Ishikawa (cell line): ENCODE measurements at regions not wholly inside any gene's neighbourhood (a gene's known extent, or its start where the extent isn't known, plus 50 kb on each side); places are given as distances from the start of the nearest gene placed in this dataset.

Experiments
- EP300 ChIP-seq: IDR thresholded peaks from 2 replicates; pipeline ENCODE4 v1.6.1; 2012; ENCODE audit warnings: borderline replicate concordance
- RAD21 ChIP-seq: IDR thresholded peaks from 2 replicates; pipeline ENCODE4 v1.6.1; 2012; ENCODE audit warnings: low read depth
- TAF1 ChIP-seq: IDR thresholded peaks from 2 replicates; pipeline ENCODE4 v1.6.1; 2012; ENCODE audit warnings: low read depth, mild to moderate bottlenecking
- TEAD4 ChIP-seq: IDR thresholded peaks from 2 replicates; pipeline ENCODE4 v1.6.1; 2012
- TF ChIP-seq, protein P1 (sequence below): IDR thresholded peaks from 2 replicates; pipeline ENCODE4 v1.6.1; 2012

DNA sequence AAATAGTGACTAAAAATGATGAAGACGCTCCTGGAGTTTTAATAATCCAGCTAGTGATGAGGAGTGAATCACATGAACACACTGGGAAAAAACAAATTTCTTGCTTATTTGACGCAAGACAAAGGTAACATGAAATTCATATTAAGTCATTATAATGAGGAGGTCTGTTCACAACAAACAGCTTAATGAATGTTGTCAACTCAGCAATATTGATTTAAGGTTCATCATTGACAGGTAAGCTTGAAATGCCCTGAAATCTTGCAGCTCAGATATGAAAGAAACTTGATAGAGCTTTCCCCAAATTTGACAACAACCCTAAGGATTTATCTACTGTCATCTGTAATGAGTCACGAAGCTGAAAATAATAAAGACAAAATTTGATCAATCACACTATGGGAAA is 108.1 kb upstream of the SELENOK start:
- TF ChIP-seq RAD21 (no peak), TEAD4 (no peak), TAF1 (no peak), EP300 (no peak)
- TF ChIP-seq, protein P1, sequence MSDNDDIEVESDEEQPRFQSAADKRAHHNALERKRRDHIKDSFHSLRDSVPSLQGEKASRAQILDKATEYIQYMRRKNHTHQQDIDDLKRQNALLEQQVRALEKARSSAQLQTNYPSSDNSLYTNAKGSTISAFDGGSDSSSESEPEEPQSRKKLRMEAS, result no peak
